ENCODE measurements at regions not wholly inside any gene's neighbourhood (a gene's known extent, or its start where the extent isn't known, plus 50 kb on each side); places are given as distances from the start of the nearest gene placed in this dataset.

DNA sequence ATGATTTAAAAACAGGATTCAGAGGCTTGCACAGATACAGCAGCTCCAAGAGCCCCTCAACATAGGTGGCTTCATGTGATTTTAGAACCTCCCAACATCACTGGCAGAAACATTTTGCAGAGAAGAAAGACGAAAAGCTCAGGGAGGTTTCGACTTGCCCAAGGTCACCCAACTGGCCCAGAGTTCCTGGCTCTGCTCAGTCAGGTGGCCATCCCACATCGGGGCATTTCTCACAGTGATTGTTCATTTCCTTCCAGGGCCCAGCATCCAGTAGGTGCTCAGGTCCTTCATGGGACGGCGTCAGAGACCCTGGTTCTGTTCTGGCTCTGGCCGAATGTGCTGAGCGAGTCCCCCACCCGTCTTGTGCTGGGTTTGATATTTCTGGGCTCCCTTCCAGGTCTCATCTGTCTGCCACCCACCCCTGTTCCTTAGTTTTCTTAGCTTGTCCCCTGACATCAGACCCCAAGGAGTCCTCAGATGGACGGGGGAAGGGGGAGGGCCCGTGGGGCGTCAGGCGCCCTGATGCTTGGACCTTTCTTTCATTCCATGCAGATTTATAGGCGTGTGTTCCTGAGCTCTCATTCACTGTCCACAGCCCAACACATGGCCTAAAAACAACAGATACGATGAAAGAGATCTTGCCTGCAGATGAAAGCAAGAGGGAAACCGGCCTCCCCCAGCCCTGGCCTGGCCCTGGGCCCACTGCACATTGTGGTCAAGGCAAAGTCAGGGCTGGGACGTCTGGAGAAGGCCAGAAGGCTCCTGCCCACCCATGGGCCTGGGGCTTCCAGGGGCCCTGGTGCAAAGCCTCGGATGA is 123.1 kb upstream of the ZBTB40 start:
- no peak overlapping the region for H3K4me3 ChIP-seq
- H3K4me1 ChIP-seq (replicated peaks; ENCODE audit: insufficient read depth), result peaks cover 9% of the 10 kb centered on the region; the same call in 1 of the 2 replicates
- POLR2A ChIA-PET (ENCODE audit: unreplicated experiment), result interaction anchor here (0.6 kb wide), 1 partner anchor 34 kb away, joined by 8 read pairs; no protein-coding TSS in a partner anchor
- H2AFZ ChIP-seq, result no peak overlapping the region
- no TSS peak for BruUV-seq (replicated peaks)
- no peak overlapping the region for H3K4me2 ChIP-seq
- no peaks in the 10 kb centered on the region for H3K9me3 ChIP-seq (ENCODE audit: insufficient read depth, low read depth)
- H3F3A ChIP-seq (ENCODE audit: insufficient read depth, low read depth), result no peaks in the 10 kb centered on the region
- no peak for DNase-seq
- intact Hi-C loops (cut with micrococcal nuclease; ENCODE audit: unreplicated experiment), result no loop called here
- H4K20me1 ChIP-seq (ENCODE audit: insufficient read depth), result no peaks in the 10 kb centered on the region
- H3K36me3 ChIP-seq (ENCODE audit: low read depth), result no peaks in the 10 kb centered on the region
- TF ChIP-seq, protein P1, sequence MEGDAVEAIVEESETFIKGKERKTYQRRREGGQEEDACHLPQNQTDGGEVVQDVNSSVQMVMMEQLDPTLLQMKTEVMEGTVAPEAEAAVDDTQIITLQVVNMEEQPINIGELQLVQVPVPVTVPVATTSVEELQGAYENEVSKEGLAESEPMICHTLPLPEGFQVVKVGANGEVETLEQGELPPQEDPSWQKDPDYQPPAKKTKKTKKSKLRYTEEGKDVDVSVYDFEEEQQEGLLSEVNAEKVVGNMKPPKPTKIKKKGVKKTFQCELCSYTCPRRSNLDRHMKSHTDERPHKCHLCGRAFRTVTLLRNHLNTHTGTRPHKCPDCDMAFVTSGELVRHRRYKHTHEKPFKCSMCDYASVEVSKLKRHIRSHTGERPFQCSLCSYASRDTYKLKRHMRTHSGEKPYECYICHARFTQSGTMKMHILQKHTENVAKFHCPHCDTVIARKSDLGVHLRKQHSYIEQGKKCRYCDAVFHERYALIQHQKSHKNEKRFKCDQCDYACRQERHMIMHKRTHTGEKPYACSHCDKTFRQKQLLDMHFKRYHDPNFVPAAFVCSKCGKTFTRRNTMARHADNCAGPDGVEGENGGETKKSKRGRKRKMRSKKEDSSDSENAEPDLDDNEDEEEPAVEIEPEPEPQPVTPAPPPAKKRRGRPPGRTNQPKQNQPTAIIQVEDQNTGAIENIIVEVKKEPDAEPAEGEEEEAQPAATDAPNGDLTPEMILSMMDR (conservative IDR thresholded peaks at IDR 0.05), result no peak
- no peak for TF ChIP-seq EZH2 (IDR thresholded peaks at IDR 0.05; ENCODE audit: low read depth)
- no peaks in the 10 kb centered on the region for H3K79me2 ChIP-seq (ENCODE audit: low read depth)
- no peaks in the 10 kb centered on the region for H3K9me2 ChIP-seq (ENCODE audit: insufficient read depth)
- no peak overlapping the region for H3K27ac ChIP-seq
- CTCF ChIA-PET, result no interaction called here
- no peaks in the 10 kb centered on the region for H3K27me3 ChIP-seq (ENCODE audit: insufficient read depth, low read depth)

DNA sequence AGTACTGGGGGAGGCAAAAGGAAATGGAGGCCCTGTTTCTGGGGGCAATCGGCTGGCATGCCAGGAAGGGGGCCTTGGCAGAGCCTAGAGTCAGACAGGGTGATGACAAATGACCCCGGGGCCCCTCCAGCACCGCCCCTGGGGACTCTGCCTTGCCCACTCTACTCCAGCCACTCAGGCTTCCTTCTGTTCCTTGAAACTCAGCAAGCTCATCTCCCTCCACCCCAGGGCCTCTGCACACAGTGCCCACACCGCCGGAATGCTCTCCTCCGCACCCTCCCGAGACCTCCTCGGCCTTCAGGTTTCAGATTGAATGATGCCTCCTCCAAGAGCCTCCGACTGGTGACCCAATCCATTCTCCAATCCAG is 122.5 kb upstream of the ZBTB40 start:
- ChIA-PET CTCF (no interaction called here), POLR2A (ENCODE audit: unreplicated experiment) (no interaction called here)
- Histone ChIP-seq H3F3A (ENCODE audit: insufficient read depth, low read depth) (no peaks in the 10 kb centered on the region), H3K4me3 (no peak overlapping the region), H3K4me1 (replicated peaks; ENCODE audit: insufficient read depth) (peaks cover 9% of the 10 kb centered on the region; the same call in 1 of the 2 replicates), H3K36me3 (ENCODE audit: low read depth) (no peaks in the 10 kb centered on the region), H3K9me3 (ENCODE audit: insufficient read depth, low read depth) (no peaks in the 10 kb centered on the region), H3K27me3 (ENCODE audit: insufficient read depth, low read depth) (no peaks in the 10 kb centered on the region), H4K20me1 (ENCODE audit: insufficient read depth) (no peaks in the 10 kb centered on the region), H3K4me2 (no peak overlapping the region), H3K9me2 (ENCODE audit: insufficient read depth) (no peaks in the 10 kb centered on the region), H2AFZ (no peak overlapping the region), H3K27ac (no peak overlapping the region), H3K79me2 (ENCODE audit: low read depth) (no peaks in the 10 kb centered on the region)
- TF ChIP-seq, protein P1 (conservative IDR thresholded peaks at IDR 0.05), result no peak
- DNase-seq, result no peak
- BruUV-seq (replicated peaks), result no TSS peak
- intact Hi-C loops (cut with micrococcal nuclease; ENCODE audit: unreplicated experiment), result no loop called here

DNA sequence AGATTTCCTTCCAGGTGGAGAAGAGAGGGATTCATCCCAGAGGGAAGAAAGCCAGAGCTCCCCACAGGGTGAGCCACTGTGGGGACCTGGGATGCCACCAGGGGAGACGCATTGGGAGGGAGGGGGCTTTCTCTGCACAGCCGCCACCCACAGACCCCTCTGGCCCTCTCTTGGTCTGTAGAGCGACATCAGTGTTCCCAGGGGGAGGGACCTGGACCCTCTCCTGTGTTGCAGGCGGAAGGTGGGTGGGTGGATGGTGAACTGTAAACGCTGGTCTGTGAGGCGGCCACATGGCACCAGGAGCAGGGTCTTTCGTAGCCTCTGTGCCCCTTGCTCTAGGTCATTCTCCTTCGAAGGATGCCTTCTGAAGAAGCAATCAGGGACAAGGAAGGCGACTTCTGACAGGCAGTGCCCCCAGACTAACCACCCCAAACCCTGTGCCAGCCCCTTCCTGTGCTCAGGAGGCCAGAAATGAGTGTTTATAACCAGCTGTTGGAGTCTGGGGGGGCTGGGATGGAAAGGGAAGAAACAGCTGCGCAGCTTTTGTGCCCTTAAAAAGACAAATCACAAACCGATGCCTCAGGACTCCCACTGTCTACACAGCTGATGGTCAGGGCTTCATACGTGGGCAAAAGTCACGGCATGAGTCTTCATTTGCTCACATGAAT is 121.4 kb upstream of the ZBTB40 start:
- no peaks in the 10 kb centered on the region for H3F3A ChIP-seq (ENCODE audit: insufficient read depth, low read depth)
- no peaks in the 10 kb centered on the region for H3K36me3 ChIP-seq (ENCODE audit: low read depth)
- no peak overlapping the region for H3K27ac ChIP-seq
- TF ChIP-seq EZH2 (IDR thresholded peaks at IDR 0.05; ENCODE audit: low read depth), result no peak
- TF ChIP-seq, protein P1 (conservative IDR thresholded peaks at IDR 0.05), result no peak
- ChIA-PET POLR2A (ENCODE audit: unreplicated experiment) (no interaction called here), CTCF (no interaction called here)
- H3K4me3 ChIP-seq, result no peak overlapping the region
- no peaks in the 10 kb centered on the region for H3K27me3 ChIP-seq (ENCODE audit: insufficient read depth, low read depth)
- intact Hi-C loops (cut with micrococcal nuclease; ENCODE audit: unreplicated experiment), result no loop called here
- H3K79me2 ChIP-seq (ENCODE audit: low read depth), result no peaks in the 10 kb centered on the region
- H2AFZ ChIP-seq, result no peak overlapping the region
- no peaks in the 10 kb centered on the region for H3K9me2 ChIP-seq (ENCODE audit: insufficient read depth)
- peaks cover 9% of the 10 kb centered on the region; the same call in 1 of the 2 replicates for H3K4me1 ChIP-seq (replicated peaks; ENCODE audit: insufficient read depth)
- no TSS peak for BruUV-seq (replicated peaks)
- no peak overlapping the region for H3K4me2 ChIP-seq
- no peak for DNase-seq
- no peaks in the 10 kb centered on the region for H4K20me1 ChIP-seq (ENCODE audit: insufficient read depth)
- H3K9me3 ChIP-seq (ENCODE audit: insufficient read depth, low read depth), result no peaks in the 10 kb centered on the region

All from PC-9 (cell line).